Left colon (tissue), 2 donors: ENCODE measurements at regions not wholly inside any gene's neighbourhood (a gene's known extent, or its start where the extent isn't known, plus 50 kb on each side); places are given as distances from the start of the nearest gene placed in this dataset.

Source experiments
- ATAC-seq: fragments of 200-7000 bp; cut with Tn5 transposase; one replicate; pipeline ENCODE4 v1.9.1; 2020; ENCODE audit warnings: mild to moderate bottlenecking, moderate library complexity
- DNase-seq, 2 donors: peaks; one replicate each; pipeline ENCODE4 v3.0.0-alpha.2; 2020
- intact Hi-C, 2 donors: fragments of 100-400 bp; cut with DNase I in 1 of 2; cut with micrococcal nuclease in 1 of 2; formaldehyde crosslinking; loops; one replicate each; pipeline versions ENCODE4 v1.11.2 to v1.14.0; 2022; cut with DNase I, micrococcal nuclease
- donor health status: DM: no; HTN: no; CAD: no.
- donor health status: DM: yes; HTN: yes; CAD: no.

DNA sequence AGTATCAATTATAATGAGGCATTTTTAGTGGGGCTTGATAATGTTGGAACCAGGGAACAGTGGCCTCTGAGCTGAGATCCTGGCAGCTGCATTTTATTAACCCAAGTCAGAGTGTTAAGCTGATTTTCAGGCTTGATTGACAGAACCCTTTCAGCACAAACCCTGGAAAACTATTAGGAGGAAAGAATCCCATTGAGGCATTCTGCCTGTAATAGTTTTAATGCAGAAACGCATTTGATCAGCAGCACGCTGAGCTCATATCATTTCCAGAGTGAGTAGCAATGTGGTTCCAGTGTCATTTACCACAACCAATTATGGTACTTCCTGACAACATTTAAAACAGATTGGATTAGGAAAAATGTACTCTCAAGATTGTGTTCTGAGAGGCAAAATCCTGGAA, 78.3 kb upstream of the BARHL2 start:
- ATAC-seq (no peak), DNase-seq (no peak)
- intact Hi-C loops: no loop called here

DNA sequence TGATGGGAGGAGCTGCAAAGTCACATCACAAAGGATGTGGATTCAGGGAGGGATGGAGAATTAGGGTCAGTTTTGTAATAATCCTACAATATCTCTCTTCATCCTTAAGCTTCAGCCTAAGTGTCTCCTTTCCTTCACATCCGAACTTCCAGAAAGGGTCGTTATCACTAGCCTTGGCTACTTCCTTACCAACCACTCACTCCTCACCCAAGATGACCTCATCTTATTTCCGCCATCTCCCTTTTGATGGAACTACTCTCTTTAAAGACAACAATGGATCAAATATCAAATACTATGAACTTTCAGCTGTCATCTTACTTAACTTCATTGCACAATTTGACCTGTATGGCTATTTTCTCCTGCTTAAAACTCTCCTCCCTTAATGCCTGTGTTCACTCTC, 69.6 kb upstream of the BARHL2 start:
- ATAC-seq: no peak
- intact Hi-C loops: no loop called here
- no peak for DNase-seq

GRCh38 chr1:90784186-90784847, 67.2 kb upstream of the BARHL2 start:
- no peak for DNase-seq
- intact Hi-C loops: no loop called here
- no peak for ATAC-seq

GRCh38 chr1:90783181-90783580, 66.1 kb upstream of the BARHL2 start:
- ATAC-seq (no peak), DNase-seq (no peak)
- intact Hi-C loops: no loop called here

DNA sequence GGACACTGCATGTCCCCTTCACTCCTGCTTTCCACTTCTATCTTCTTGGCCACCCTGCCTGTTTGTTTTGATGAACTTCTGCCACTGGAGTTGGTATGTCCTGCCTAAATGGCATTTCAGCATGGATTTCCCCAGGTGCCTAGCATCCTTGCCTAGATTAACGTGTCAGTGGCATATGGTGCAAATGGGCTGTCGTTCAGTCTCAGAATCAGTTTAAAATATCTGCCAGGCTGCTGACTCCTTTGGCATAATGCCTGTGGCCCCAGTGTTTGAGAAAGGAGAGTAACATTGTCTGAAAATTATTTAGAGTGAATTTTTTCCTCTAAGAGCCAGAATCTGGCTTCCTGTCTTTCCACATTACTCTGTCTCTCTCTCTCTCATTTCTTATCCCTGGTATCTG, 64.9 kb upstream of the BARHL2 start:
- no peak for DNase-seq
- no peak for ATAC-seq
- intact Hi-C loops: no loop called here

DNA sequence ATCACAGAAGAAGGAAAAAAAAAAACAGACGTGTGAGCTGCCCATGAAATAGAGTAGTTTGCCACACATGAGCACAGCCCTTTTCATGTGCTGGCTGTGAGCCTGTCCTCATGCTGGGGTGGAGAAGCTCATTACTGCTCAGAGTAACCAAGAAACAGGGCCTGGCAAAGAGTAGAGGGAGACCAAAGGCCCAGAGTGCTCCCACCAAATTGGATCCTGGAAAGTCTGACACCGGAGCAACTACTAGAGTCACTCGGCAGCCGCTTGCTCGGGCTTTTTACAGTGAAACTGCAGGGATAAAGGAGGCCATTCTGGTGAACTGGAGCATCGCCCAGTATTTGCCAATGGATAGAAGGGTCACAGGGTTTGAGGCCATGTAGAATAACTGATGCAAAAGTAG, 64.4 kb upstream of the BARHL2 start:
- DNase-seq (no peak), ATAC-seq (no peak)
- intact Hi-C loops: no loop called here

DNA sequence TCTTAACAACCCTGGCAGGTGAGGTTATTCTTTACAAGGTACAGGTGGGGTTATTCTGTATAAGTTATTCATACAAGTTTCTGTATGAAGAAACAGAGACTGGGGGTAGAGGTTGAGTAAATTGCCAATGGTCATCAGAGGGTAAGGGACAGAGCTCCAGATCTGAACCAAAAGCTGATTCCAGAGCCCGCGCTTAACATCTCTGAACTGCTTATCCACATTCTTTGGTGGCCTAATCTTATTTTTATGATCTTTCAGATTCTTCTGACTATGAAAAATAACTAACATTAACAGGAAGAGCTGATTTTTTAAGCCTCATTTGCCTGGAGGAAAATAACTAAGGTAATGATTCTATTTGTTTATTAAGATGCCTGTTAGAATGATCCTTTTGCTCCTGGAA, 63.9 kb upstream of the BARHL2 start:
- no peak for ATAC-seq
- intact Hi-C loops: no loop called here

GRCh38 chr1:90779573-90779972, 62.5 kb upstream of the BARHL2 start:
- intact Hi-C loops: no loop called here
- DNase-seq: no peak
- ATAC-seq: no peak

More for the DNA sequence above, 63.9 kb upstream of the BARHL2 start:
- no peak for DNase-seq

GRCh38 chr1:90778486-90778885, 61.4 kb upstream of the BARHL2 start:
- ATAC-seq: no peak
- no peak for DNase-seq
- intact Hi-C loops: no loop called here

DNA sequence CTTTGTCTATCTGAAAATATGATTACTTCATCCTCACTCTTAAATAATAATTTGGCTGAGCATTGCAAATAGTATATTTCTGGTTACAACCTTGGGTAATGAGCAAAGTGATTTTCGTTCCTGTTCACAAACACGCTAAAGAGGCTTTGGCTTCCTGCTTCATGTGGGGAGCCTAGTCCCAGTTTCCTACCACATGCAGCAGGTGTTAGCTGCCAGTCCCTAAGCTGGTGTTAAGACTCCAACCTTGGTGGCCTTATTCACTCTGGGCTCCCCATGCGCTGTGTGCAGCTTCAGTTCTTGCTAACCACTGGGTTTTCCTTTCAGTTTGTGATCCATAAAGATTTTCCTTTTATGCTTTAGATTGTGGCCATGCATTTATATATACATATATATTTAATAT, 56.7 kb upstream of the BARHL2 start:
- intact Hi-C loops: no loop called here
- ATAC-seq (no peak), DNase-seq (no peak)

DNA sequence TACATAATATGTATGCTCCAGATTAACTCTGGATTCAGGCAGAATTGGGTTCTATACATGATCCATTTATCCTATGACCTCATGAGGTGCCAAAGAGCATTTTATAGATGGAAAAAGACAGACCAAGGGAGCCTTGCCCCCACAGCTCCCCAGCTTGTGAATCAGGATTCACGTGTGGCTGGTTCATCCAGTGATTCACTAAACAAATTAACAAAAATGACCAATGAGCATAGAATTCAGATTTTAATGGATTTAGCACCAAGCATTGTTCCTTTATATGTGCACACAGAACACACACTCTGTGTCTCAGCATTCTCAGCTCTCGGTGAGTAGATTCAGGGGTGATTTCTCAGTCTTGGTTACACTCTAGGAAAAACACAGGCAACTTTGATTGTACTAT, 51.7 kb upstream of the BARHL2 start:
- no peak for DNase-seq
- no peak for ATAC-seq
- intact Hi-C loops: no loop called here

DNA sequence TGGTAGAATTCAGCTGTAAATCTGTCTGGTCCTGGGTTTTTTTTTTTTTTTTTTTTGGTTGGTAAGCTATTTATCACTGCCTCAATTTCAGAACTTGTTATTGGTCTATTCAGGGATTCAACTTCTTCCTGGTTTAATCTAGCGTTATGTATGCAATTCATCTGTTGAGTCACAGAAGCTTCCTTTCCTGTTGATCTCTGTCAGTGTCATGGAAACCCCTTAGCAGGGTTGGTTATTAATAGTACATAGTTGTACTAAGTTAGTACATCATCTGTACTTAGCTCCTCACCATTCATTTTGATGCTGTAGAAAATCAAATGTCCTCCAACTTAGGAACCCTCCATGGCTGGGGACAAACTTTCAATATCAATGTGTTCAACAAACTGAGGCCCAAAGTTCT, 51.0 kb upstream of the BARHL2 start:
- no peak for DNase-seq
- ATAC-seq: no peak
- intact Hi-C loops: no loop called here
